ENCODE measurements at regions not wholly inside any gene's neighbourhood (a gene's known extent, or its start where the extent isn't known, plus 50 kb on each side); places are given as distances from the start of the nearest gene placed in this dataset.

- Histone ChIP-seq H3K4me1 (ENCODE audit: insufficient read depth, low read length) (no peaks in the 10 kb centered on the region), H3K36me3 (ENCODE audit: insufficient read depth, low read length) (no peaks in the 10 kb centered on the region), H2AFZ (ENCODE audit: low read length) (no peak overlapping the region), H3K4me3 (ENCODE audit: insufficient read depth, low read length) (no peak overlapping the region), H3K79me2 (ENCODE audit: insufficient read depth, low read length) (no peaks in the 10 kb centered on the region), H3K27me3 (ENCODE audit: insufficient read depth, low read length) (no peaks in the 10 kb centered on the region), H3K27ac (ENCODE audit: low read depth, low read length) (no peak overlapping the region), H3K9me3 (ENCODE audit: low read depth, low read length) (no peaks in the 10 kb centered on the region), H3K4me2 (ENCODE audit: insufficient read depth, low read length) (no peak overlapping the region), H4K20me1 (ENCODE audit: insufficient read depth, low read length) (no peaks in the 10 kb centered on the region)
- no peak for TF ChIP-seq CTCF (IDR thresholded peaks at IDR 0.05; ENCODE audit: extremely low read depth, low read depth, low read length)
- DNase-seq (ENCODE audit: insufficient read length, low spot score, missing footprints) = no peak
Observed at GRCh38 chr4:30632751-30633150, 87.4 kb upstream of the PCDH7 start.

- Histone ChIP-seq H3K4me1 (ENCODE audit: insufficient read depth, low read length) (no peaks in the 10 kb centered on the region), H3K4me2 (ENCODE audit: insufficient read depth, low read length) (no peak overlapping the region), H2AFZ (ENCODE audit: low read length) (no peak overlapping the region), H3K9me3 (ENCODE audit: low read depth, low read length) (peaks cover 2% of the 10 kb centered on the region), H3K36me3 (ENCODE audit: insufficient read depth, low read length) (no peaks in the 10 kb centered on the region), H3K4me3 (ENCODE audit: insufficient read depth, low read length) (no peak overlapping the region), H3K27ac (ENCODE audit: low read depth, low read length) (no peak overlapping the region), H4K20me1 (ENCODE audit: insufficient read depth, low read length) (no peaks in the 10 kb centered on the region), H3K27me3 (ENCODE audit: insufficient read depth, low read length) (no peaks in the 10 kb centered on the region), H3K79me2 (ENCODE audit: insufficient read depth, low read length) (no peaks in the 10 kb centered on the region)
- TF ChIP-seq CTCF (IDR thresholded peaks at IDR 0.05; ENCODE audit: extremely low read depth, low read depth, low read length) = no peak
- DNase-seq (ENCODE audit: insufficient read length, low spot score, missing footprints) = no peak
Observed at GRCh38 chr4:30641345-30641744, 78.8 kb upstream of the PCDH7 start.

GRCh38 chr4:30642567-30642966, 77.6 kb upstream of the PCDH7 start:
- Histone ChIP-seq H2AFZ (ENCODE audit: low read length) (no peak overlapping the region), H3K4me1 (ENCODE audit: insufficient read depth, low read length) (no peaks in the 10 kb centered on the region), H3K4me2 (ENCODE audit: insufficient read depth, low read length) (no peak overlapping the region), H3K9me3 (ENCODE audit: low read depth, low read length) (peaks cover 2% of the 10 kb centered on the region), H3K4me3 (ENCODE audit: insufficient read depth, low read length) (no peak overlapping the region), H3K27me3 (ENCODE audit: insufficient read depth, low read length) (no peaks in the 10 kb centered on the region), H3K36me3 (ENCODE audit: insufficient read depth, low read length) (no peaks in the 10 kb centered on the region), H3K79me2 (ENCODE audit: insufficient read depth, low read length) (no peaks in the 10 kb centered on the region), H3K27ac (ENCODE audit: low read depth, low read length) (no peak overlapping the region), H4K20me1 (ENCODE audit: insufficient read depth, low read length) (no peaks in the 10 kb centered on the region)
- no peak for DNase-seq (ENCODE audit: insufficient read length, low spot score, missing footprints)
- TF ChIP-seq CTCF (IDR thresholded peaks at IDR 0.05; ENCODE audit: extremely low read depth, low read depth, low read length) = no peak

GRCh38 chr4:30653291-30653690, 66.9 kb upstream of the PCDH7 start:
- no peaks in the 10 kb centered on the region for H3K79me2 ChIP-seq (ENCODE audit: insufficient read depth, low read length)
- no peaks in the 10 kb centered on the region for H3K36me3 ChIP-seq (ENCODE audit: insufficient read depth, low read length)
- no peaks in the 10 kb centered on the region for H4K20me1 ChIP-seq (ENCODE audit: insufficient read depth, low read length)
- H3K4me1 ChIP-seq (ENCODE audit: insufficient read depth, low read length) = no peaks in the 10 kb centered on the region
- no peak overlapping the region for H3K27ac ChIP-seq (ENCODE audit: low read depth, low read length)
- no peak overlapping the region for H3K4me3 ChIP-seq (ENCODE audit: insufficient read depth, low read length)
- no peak overlapping the region for H3K4me2 ChIP-seq (ENCODE audit: insufficient read depth, low read length)
- H2AFZ ChIP-seq (ENCODE audit: low read length) = no peak overlapping the region
- TF ChIP-seq CTCF (IDR thresholded peaks at IDR 0.05; ENCODE audit: extremely low read depth, low read depth, low read length) = no peak
- DNase-seq (ENCODE audit: insufficient read length, low spot score, missing footprints) = no peak
- no peaks in the 10 kb centered on the region for H3K27me3 ChIP-seq (ENCODE audit: insufficient read depth, low read length)
- no peaks in the 10 kb centered on the region for H3K9me3 ChIP-seq (ENCODE audit: low read depth, low read length)
